HepG2 (cell line): ENCODE measurements at regions not wholly inside any gene's neighbourhood (a gene's known extent, or its start where the extent isn't known, plus 50 kb on each side); places are given as distances from the start of the nearest gene placed in this dataset.

ENCODE experiments used
- ATAC-seq: fragments of 200-7000 bp; cut with Tn5 transposase; 3 replicates; pipeline ENCODE4 v1.9.1; 2020; ENCODE audit warnings: mild to moderate bottlenecking, moderate library complexity
- BruUV-seq: library from RNA; stranded (reverse); fragments of 400-500 nt; replicated peaks from 2 replicates; lab custom pipeline; 2021; lab: Mats Ljungman, UMichigan
- CTCF ChIA-PET: fragments of 300-600 bp; formaldehyde crosslinking; extraction: SDS; loops from one replicate; lab custom pipeline; 2021; ENCODE audit warnings: low total read pairs, inconsistent platforms, low intra/inter-chr PET ratio; lab: Yijun Ruan, JAX
- POLR2A ChIA-PET: fragments of 350-600 bp; sonication (Branson Sonifier 250); formaldehyde crosslinking; loops from one replicate; lab custom pipeline; 2020; ENCODE audit warnings: antibody characterized with exemption, inconsistent platforms; lab: Yijun Ruan, JAX
- DNase-seq: peaks from one replicate; pipeline ENCODE4 v3.0.0-alpha.2; 2015; ENCODE audit warnings: low spot score
- FAIRE-seq: peaks from 3 replicates; lab custom pipeline; 2011; peaks lifted over from hg19 to GRCh38; lab: Jason Lieb, UNC
- H2AFZ ChIP-seq: one replicate; pipeline ENCODE4 v1.6.1; 2011; ENCODE audit warnings: low read length, inconsistent platforms
- H3K27ac ChIP-seq: fragments of 300-600 bp; 3 replicates; pipeline ENCODE4 v1.8.0; 2011; ENCODE audit warnings: mixed run types, mild to moderate bottlenecking, mixed read lengths, low read length, inconsistent platforms; ENCODE audit not compliant: insufficient read depth; ENCODE audit errors: extremely low read length
- H3K27me3 ChIP-seq, 2 experiments: fragments of 200-600 bp in 1 of 2; 2 replicates in 1 of 2; 3 replicates in 1 of 2; pipeline versions ENCODE4 v1.6.0 to v1.8.0; 2011; ENCODE audit warnings: low read length in 2 of 2, mild to moderate bottlenecking in 2 of 2, moderate library complexity in 2 of 2, inconsistent platforms in 1 of 2; ENCODE audit not compliant: insufficient read depth in 2 of 2, control insufficient read depth in 1 of 2
- H3K36me3 ChIP-seq, 2 experiments: fragments of 200-600 bp in 1 of 2; replicated peaks in 1 of 2; 2 replicates in 1 of 2; 3 replicates in 1 of 2; pipeline versions ENCODE4 v1.5.1 to v1.8.0; 2011; ENCODE audit warnings: low read length in 2 of 2, inconsistent platforms in 1 of 2; ENCODE audit not compliant: insufficient read depth in 2 of 2, control insufficient read depth in 1 of 2
- H3K4me1 ChIP-seq: 2 replicates; pipeline ENCODE4 v1.5.1; 2012; ENCODE audit warnings: low read length, inconsistent platforms; ENCODE audit not compliant: insufficient read depth
- H3K4me2 ChIP-seq: 2 replicates; pipeline ENCODE4 v1.6.0; 2011; ENCODE audit warnings: low read depth, low read length, inconsistent platforms
- H3K4me3 ChIP-seq, 3 experiments: fragments of 200-600 bp in 1 of 3; sonication (generic), shearing (Covaris generic) in 1 of 3; replicated peaks in 1 of 3; 2 replicates each; pipeline ENCODE4 v1.5.1; 2011 to 2016; ENCODE audit warnings: low read length in 3 of 3, inconsistent platforms in 2 of 3, low read depth in 2 of 3, mild to moderate bottlenecking in 2 of 3, control low read depth in 1 of 3, mixed read lengths in 1 of 3; ENCODE audit not compliant: insufficient read depth in 1 of 3
- H3K79me2 ChIP-seq: one replicate; pipeline ENCODE4 v1.6.1; 2011; ENCODE audit warnings: low read length, inconsistent platforms; ENCODE audit not compliant: insufficient read depth
- H3K9ac ChIP-seq: 2 replicates; pipeline ENCODE4 v1.6.0; 2011; ENCODE audit warnings: mild to moderate bottlenecking, low read depth, low read length, inconsistent platforms; ENCODE audit not compliant: insufficient read depth
- H3K9me3 ChIP-seq: 2 replicates; pipeline ENCODE4 v1.5.1; 2012; ENCODE audit warnings: mild to moderate bottlenecking, low read length
- H4K20me1 ChIP-seq: 2 replicates; pipeline ENCODE4 v1.6.0; 2011; ENCODE audit warnings: inconsistent platforms, mild to moderate bottlenecking, low read length, moderate library complexity; ENCODE audit not compliant: insufficient read depth
- ARHGAP35 ChIP-seq: sonication (generic); formaldehyde crosslinking; IDR thresholded peaks from 2 replicates; pipeline ENCODE4 v1.9.0; 2022; ENCODE audit warnings: mild to moderate bottlenecking, inconsistent platforms, moderate library complexity, missing genetic modification reagents, borderline replicate concordance
- GPN1 ChIP-seq: sonication (generic); formaldehyde crosslinking; IDR thresholded peaks from 2 replicates; pipeline ENCODE4 v1.5.1; 2020; ENCODE audit warnings: missing genetic modification reagents, borderline replicate concordance
- HOXA9 ChIP-seq: sonication (generic); formaldehyde crosslinking; IDR thresholded peaks from 2 replicates; pipeline ENCODE4 v1.8.1; 2022; ENCODE audit warnings: missing genetic modification reagents, mild to moderate bottlenecking, moderate library complexity, borderline replicate concordance
- NFAT5 ChIP-seq: sonication (generic); formaldehyde crosslinking; IDR thresholded peaks from 2 replicates; pipeline ENCODE4 v1.4.0; 2020; ENCODE audit warnings: missing genetic modification reagents
- PAF1 ChIP-seq: IDR thresholded peaks from 2 replicates; pipeline ENCODE4 v1.6.1; 2016; ENCODE audit warnings: missing genetic modification reagents, missing compliant biosample characterization
- PLSCR1 ChIP-seq: sonication (generic); formaldehyde crosslinking; IDR thresholded peaks from 2 replicates; pipeline ENCODE4 v1.5.0; 2020; ENCODE audit warnings: missing genetic modification reagents, mild to moderate bottlenecking, borderline replicate concordance
- SMAD3 ChIP-seq: sonication (generic); formaldehyde crosslinking; IDR thresholded peaks from 2 replicates; pipeline ENCODE4 v1.4.0; 2020; ENCODE audit warnings: missing genetic modification reagents
- STAG1 ChIP-seq: sonication (generic); formaldehyde crosslinking; IDR thresholded peaks from 2 replicates; pipeline ENCODE4 v1.4.0; 2020; ENCODE audit warnings: missing genetic modification reagents
- XBP1 ChIP-seq: sonication (generic); formaldehyde crosslinking; IDR thresholded peaks from 2 replicates; pipeline ENCODE4 v1.5.0; 2020; ENCODE audit warnings: missing genetic modification reagents
- ZKSCAN1 ChIP-seq: fragments of 150-350 bp; IDR thresholded peaks from 2 replicates; pipeline ENCODE4 v1.6.1; 2014; ENCODE audit warnings: low read length
- ZNF251 ChIP-seq: sonication (generic); formaldehyde crosslinking; IDR thresholded peaks from 2 replicates; pipeline ENCODE4 v1.9.0; 2021; ENCODE audit warnings: mild to moderate bottlenecking, missing genetic modification reagents
- ZNF274 ChIP-seq: sonication (generic); formaldehyde crosslinking; IDR thresholded peaks from 2 replicates; pipeline ENCODE4 v1.5.1; 2020; ENCODE audit warnings: mild to moderate bottlenecking, missing genetic modification reagents
- ZNF569 ChIP-seq: sonication (generic); formaldehyde crosslinking; IDR thresholded peaks from 2 replicates; pipeline ENCODE4 v1.5.0; 2020; ENCODE audit warnings: mild to moderate bottlenecking, missing genetic modification reagents, moderate library complexity, borderline replicate concordance
- ZNF609 ChIP-seq: sonication (generic); formaldehyde crosslinking; IDR thresholded peaks from 2 replicates; pipeline ENCODE4 v1.4.0; 2020; ENCODE audit warnings: mild to moderate bottlenecking, missing genetic modification reagents, borderline replicate concordance
- ZNF772 ChIP-seq: sonication (generic); formaldehyde crosslinking; IDR thresholded peaks from 2 replicates; pipeline ENCODE4 v1.5.0; 2020; ENCODE audit warnings: mild to moderate bottlenecking, missing genetic modification reagents
- WGBS: methylation state at CpG from one replicate; pipeline ENCODE4 v1.1.6; 2017; ENCODE audit warnings: low lambda C conversion rate; 5-methylcytosine and 5-hydroxymethylcytosine counted together
- in situ Hi-C: cut with HindIII; loops from 2 replicates; pipeline ENCODE4 v1.10.0; 2017; ENCODE audit warnings: low pct_unique_long_range_greater_than_20kb; ENCODE audit not compliant: extremely low pct_ligation_motif_present
- intact Hi-C: fragments of 100-400 bp; cut with micrococcal nuclease; formaldehyde crosslinking; loops from one replicate; pipeline ENCODE4 v1.10.0; 2022; ENCODE audit not compliant: unreplicated experiment

GRCh38 chr3:107068980-107069379, 308.3 kb upstream of the CCDC54 start:
- Histone ChIP-seq H3K36me3 (no peaks in the 10 kb centered on the region), H2AFZ (no peak overlapping the region), H4K20me1 (no peaks in the 10 kb centered on the region), H3K79me2 (no peaks in the 10 kb centered on the region), H3K4me1 (no peaks in the 10 kb centered on the region), H3K4me2 (no peak overlapping the region), H3K4me3 (no peak overlapping the region), H3K9ac (no peak overlapping the region), H3K9me3 (no peaks in the 10 kb centered on the region), H3K27ac (no peak overlapping the region), H3K27me3 (no peaks in the 10 kb centered on the region)
- in situ Hi-C loops, result no loop called here
- WGBS, result 3% methylated on average over 4 of the region's 4 CpGs
- POLR2A ChIA-PET, result no interaction called here
- no peak for FAIRE-seq
- CTCF ChIA-PET, result no interaction called here
- ATAC-seq, result no peak
- intact Hi-C loops, result no loop called here
- no peak for DNase-seq
- BruUV-seq, result no TSS peak
- TF ChIP-seq PLSCR1 (CRISPR knock-in tag), result no peak
- no peak for TF ChIP-seq STAG1 (CRISPR knock-in tag)
- TF ChIP-seq ZNF772 (CRISPR knock-in tag), result no peak
- TF ChIP-seq XBP1 (CRISPR knock-in tag), result no peak
- TF ChIP-seq ARHGAP35 (CRISPR knock-in tag), result no peak
- no peak for TF ChIP-seq NFAT5
- no peak for TF ChIP-seq HOXA9 (CRISPR knock-in tag)
- no peak for TF ChIP-seq GPN1
- no peak for TF ChIP-seq ZKSCAN1
- no peak for TF ChIP-seq ZNF274 (CRISPR knock-in tag)
- no peak for TF ChIP-seq PAF1
- no peak for TF ChIP-seq ZNF251 (CRISPR knock-in tag)
- no peak for TF ChIP-seq SMAD3 (CRISPR knock-in tag)
- TF ChIP-seq ZNF569 (CRISPR knock-in tag), result no peak
- no peak for TF ChIP-seq ZNF609 (CRISPR knock-in tag)
